GM23338 (cell line): ENCODE measurements at regions not wholly inside any gene's neighbourhood (a gene's known extent, or its start where the extent isn't known, plus 50 kb on each side); places are given as distances from the start of the nearest gene placed in this dataset.

Source experiments
- ATAC-seq: fragments of 200-7000 bp; cut with Tn5 transposase; 3 replicates; pipeline ENCODE4 v1.9.1; 2020
- DNase-seq: peaks from one replicate; pipeline ENCODE4 v3.0.0-alpha.2; 2015; ENCODE audit warnings: low spot score
- H2AFZ ChIP-seq: fragments of 200-600 bp; sonication (generic); 2 replicates; pipeline ENCODE4 v1.8.0; 2016; ENCODE audit warnings: antibody characterized with exemption, mild to moderate bottlenecking, moderate library complexity
- H3F3A ChIP-seq: fragments of 200-600 bp; sonication (generic); replicated peaks from 2 replicates; pipeline ENCODE4 v1.8.0; 2017; ENCODE audit warnings: antibody characterized with exemption, mixed run types, low read depth
- H3K27ac ChIP-seq: fragments of 200-600 bp; sonication (generic); 2 replicates; pipeline ENCODE4 v1.6.1; 2016; ENCODE audit warnings: low read depth
- H3K27me3 ChIP-seq: fragments of 200-600 bp; sonication (generic); 2 replicates; pipeline ENCODE4 v1.8.0; 2016; ENCODE audit warnings: mild to moderate bottlenecking, mixed run types, moderate library complexity; ENCODE audit not compliant: insufficient read depth
- H3K36me3 ChIP-seq: fragments of 200-600 bp; sonication (generic); 2 replicates; pipeline ENCODE4 v1.8.0; 2016; ENCODE audit warnings: mild to moderate bottlenecking; ENCODE audit not compliant: insufficient read depth
- H3K4me1 ChIP-seq: fragments of 200-600 bp; sonication (generic); 2 replicates; pipeline ENCODE4 v1.8.0; 2016; ENCODE audit warnings: mild to moderate bottlenecking, moderate library complexity; ENCODE audit not compliant: insufficient read depth
- H3K4me2 ChIP-seq: fragments of 200-600 bp; sonication (generic); 2 replicates; pipeline ENCODE4 v1.7.1; 2017; ENCODE audit warnings: mixed run types
- H3K4me3 ChIP-seq: fragments of 200-600 bp; sonication (generic); 2 replicates; pipeline ENCODE4 v1.6.1; 2016; ENCODE audit warnings: mixed run types
- H3K79me2 ChIP-seq: fragments of 200-600 bp; sonication (generic); replicated peaks from 2 replicates; pipeline ENCODE4 v1.8.0; 2017; ENCODE audit warnings: mild to moderate bottlenecking; ENCODE audit not compliant: insufficient read depth
- H3K9me2 ChIP-seq: fragments of 200-600 bp; sonication (generic); 2 replicates; pipeline ENCODE4 v1.8.0; 2017; ENCODE audit not compliant: insufficient read depth
- H4K20me1 ChIP-seq: fragments of 200-600 bp; sonication (generic); replicated peaks from 2 replicates; pipeline ENCODE4 v1.8.0; 2017; ENCODE audit warnings: mild to moderate bottlenecking; ENCODE audit not compliant: insufficient read depth
- H3K27ac Mint-ChIP-seq: 2 replicates; pipeline ENCODE4 v1.8.0; 2020; ENCODE audit warnings: inconsistent platforms, mild to moderate bottlenecking, moderate library complexity, mixed read lengths
- H3K27me3 Mint-ChIP-seq: 3 replicates; pipeline ENCODE4 v1.8.0; 2022; ENCODE audit warnings: low read depth, mild to moderate bottlenecking, moderate library complexity, mixed read lengths, inconsistent platforms; ENCODE audit not compliant: insufficient read depth, poor library complexity
- H3K36me3 Mint-ChIP-seq: 3 replicates; pipeline ENCODE4 v1.8.0; 2021; ENCODE audit warnings: low read depth, mild to moderate bottlenecking, inconsistent platforms, moderate library complexity, mixed read lengths
- H3K4me1 Mint-ChIP-seq: 3 replicates; pipeline ENCODE4 v1.8.0; 2020; ENCODE audit warnings: mild to moderate bottlenecking, inconsistent platforms, mixed read lengths
- H3K4me3 Mint-ChIP-seq: 3 replicates; pipeline ENCODE4 v1.8.0; 2021; ENCODE audit warnings: moderate library complexity, mild to moderate bottlenecking, inconsistent platforms, mixed read lengths
- H3K9me3 Mint-ChIP-seq: 3 replicates; pipeline ENCODE4 v1.8.0; 2020; ENCODE audit warnings: moderate library complexity, mild to moderate bottlenecking, inconsistent platforms, mixed read lengths
- CTCF ChIP-seq, 2 experiments: fragments of 200-600 bp in 1 of 2; sonication (generic) in 1 of 2; conservative IDR thresholded peaks; 2 replicates each; pipeline versions ENCODE4 v1.5.1 to v1.6.1; 2016 to 2017; ENCODE audit warnings: antibody characterized with exemption in 2 of 2, low read depth in 2 of 2, mild to moderate bottlenecking in 2 of 2, moderate library complexity in 1 of 2
- ETS1 ChIP-seq: IDR thresholded peaks from 2 replicates; pipeline ENCODE4 v1.6.1; 2016; ENCODE audit warnings: antibody characterized with exemption
- EZH2 ChIP-seq: fragments of 200-600 bp; sonication (generic); IDR thresholded peaks from one replicate; pipeline ENCODE4 v1.8.0; 2017; ENCODE audit warnings: antibody characterized with exemption, mild to moderate bottlenecking, low read depth; ENCODE audit not compliant: unreplicated experiment
- EZH2phosphoT487 ChIP-seq: fragments of 200-600 bp; sonication (generic); IDR thresholded peaks from one replicate; pipeline ENCODE4 v1.8.1; 2018; ENCODE audit warnings: antibody characterized with exemption; ENCODE audit not compliant: unreplicated experiment
- JUNB ChIP-seq: IDR thresholded peaks from one replicate; pipeline ENCODE4 v1.6.1; 2016; ENCODE audit warnings: antibody characterized with exemption; ENCODE audit not compliant: unreplicated experiment
- NANOG ChIP-seq: IDR thresholded peaks from 2 replicates; pipeline ENCODE4 v1.6.1; 2016; ENCODE audit warnings: antibody characterized with exemption, borderline replicate concordance
- REST ChIP-seq: IDR thresholded peaks from one replicate; pipeline ENCODE4 v1.6.1; 2018; ENCODE audit warnings: antibody characterized with exemption; ENCODE audit not compliant: unreplicated experiment
- STAT1 ChIP-seq: IDR thresholded peaks from one replicate; pipeline ENCODE4 v1.6.1; 2016; ENCODE audit warnings: antibody characterized with exemption; ENCODE audit not compliant: unreplicated experiment
- ZNF114 ChIP-seq: fragments of 250-450 bp; sonication (Bioruptor Pico); IDR thresholded peaks from 2 replicates; pipeline ENCODE4 v1.5.0; 2020; ENCODE audit warnings: mild to moderate bottlenecking, moderate library complexity
- ZNF462 ChIP-seq: fragments of 250-450 bp; sonication (Bioruptor Pico); IDR thresholded peaks from 2 replicates; pipeline ENCODE4 v1.5.0; 2020; ENCODE audit warnings: mild to moderate bottlenecking, moderate library complexity

GRCh38 chr9:78973907-78974306, 597.9 kb upstream of the TLE4 start:
- Histone ChIP-seq H3K27me3 (no peaks in the 10 kb centered on the region), H3K9me2 (no peaks in the 10 kb centered on the region), H3K4me3 (no peak overlapping the region), H2AFZ (no peak overlapping the region), H3K36me3 (no peaks in the 10 kb centered on the region), H3K4me1 (peaks cover 65% of the 10 kb centered on the region), H3K27ac (no peak overlapping the region), H4K20me1 (no peaks in the 10 kb centered on the region), H3K79me2 (no peaks in the 10 kb centered on the region), H3K4me2 (peak overlapping the region; percentile 17; the same call in 1 of the 2 replicates), H3F3A (no peaks in the 10 kb centered on the region)
- ATAC-seq (no peak), DNase-seq (peak; percentile 16)
- TF ChIP-seq ZNF462 (CRISPR knock-in tag) (no peak), ZNF114 (no peak), EZH2phosphoT487 (no peak), STAT1 (no peak), JUNB (no peak), ETS1 (no peak), REST (no peak), NANOG (no peak), CTCF (conservative IDR thresholded peaks at IDR 0.05; ENCODE audit: low read depth in 2 of 2) (no peak), EZH2 (no peak)
- no peak overlapping the region for H3K27ac Mint-ChIP-seq
- H3K36me3 Mint-ChIP-seq = peaks cover 2% of the 10 kb centered on the region; the same call in 2 of the 3 replicates
- peaks cover 2% of the 10 kb centered on the region for H3K27me3 Mint-ChIP-seq
- H3K4me1 Mint-ChIP-seq = peaks cover 59% of the 10 kb centered on the region
- H3K9me3 Mint-ChIP-seq = 0 out of 3 replicates have a peak, but pooled peaks cover 1% of the 10 kb centered on the region
- H3K4me3 Mint-ChIP-seq = no peak overlapping the region
